ENCODE measurements at regions not wholly inside any gene's neighbourhood (a gene's known extent, or its start where the extent isn't known, plus 50 kb on each side); places are given as distances from the start of the nearest gene placed in this dataset.
"Not testable (repeated sequence)": the region's sequence is repeated elsewhere in the genome, so short reads cannot be mapped to it uniquely, and the experiment has no call there.

DNA sequence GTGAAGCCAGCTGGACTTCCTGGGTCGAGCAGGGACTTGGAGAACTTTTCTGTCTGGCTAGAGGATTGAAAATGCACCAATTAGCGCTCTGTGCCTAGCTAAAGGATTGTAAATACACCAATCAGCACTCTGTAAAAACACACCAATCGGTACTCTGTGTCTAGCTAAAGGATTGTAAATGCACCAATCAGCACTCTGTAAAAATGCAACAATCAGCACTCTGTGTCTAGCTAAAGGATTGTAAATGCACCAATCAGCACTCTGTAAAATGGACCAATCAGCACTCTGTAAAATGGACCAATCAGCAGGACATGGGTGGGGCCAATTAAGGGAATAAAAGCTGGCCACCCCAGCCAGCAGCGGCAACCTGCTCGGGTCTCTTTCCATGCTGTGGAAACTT, 97.3 kb upstream of the GALNT15 start:
- not testable (repeated sequence) for DNase-seq

- not testable (repeated sequence) for DNase-seq
Measured at GRCh38 chr3:16077681-16078080, 96.8 kb upstream of the GALNT15 start.

- no peak for DNase-seq
Measured at GRCh38 chr3:16079519-16079918, 95.0 kb upstream of the GALNT15 start.

- no peak for DNase-seq
Measured at GRCh38 chr3:16081661-16082060, 92.8 kb upstream of the GALNT15 start.

- no peak for DNase-seq
Measured at GRCh38 chr3:16084887-16085286, 89.6 kb upstream of the GALNT15 start.

DNA sequence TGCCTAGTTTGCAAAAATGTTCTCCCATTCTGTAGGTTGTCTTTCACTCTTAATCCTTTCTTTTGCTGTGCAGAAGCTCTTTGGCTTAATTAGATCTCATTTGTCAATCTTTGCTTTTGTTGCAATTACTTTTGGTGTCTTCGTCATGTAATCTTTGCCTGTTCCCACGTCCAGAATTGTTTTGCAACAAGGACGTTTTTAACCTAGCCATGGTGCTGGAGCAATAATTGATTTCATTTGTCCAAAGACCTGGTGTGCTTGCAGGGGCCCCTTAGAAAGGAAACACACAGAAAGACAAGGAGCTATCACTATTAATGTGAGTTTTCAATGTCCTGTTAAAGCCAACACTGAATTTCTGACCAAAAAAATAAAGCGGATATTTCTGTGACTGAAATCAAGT, 89.1 kb upstream of the GALNT15 start:
- no peak for DNase-seq

DNA sequence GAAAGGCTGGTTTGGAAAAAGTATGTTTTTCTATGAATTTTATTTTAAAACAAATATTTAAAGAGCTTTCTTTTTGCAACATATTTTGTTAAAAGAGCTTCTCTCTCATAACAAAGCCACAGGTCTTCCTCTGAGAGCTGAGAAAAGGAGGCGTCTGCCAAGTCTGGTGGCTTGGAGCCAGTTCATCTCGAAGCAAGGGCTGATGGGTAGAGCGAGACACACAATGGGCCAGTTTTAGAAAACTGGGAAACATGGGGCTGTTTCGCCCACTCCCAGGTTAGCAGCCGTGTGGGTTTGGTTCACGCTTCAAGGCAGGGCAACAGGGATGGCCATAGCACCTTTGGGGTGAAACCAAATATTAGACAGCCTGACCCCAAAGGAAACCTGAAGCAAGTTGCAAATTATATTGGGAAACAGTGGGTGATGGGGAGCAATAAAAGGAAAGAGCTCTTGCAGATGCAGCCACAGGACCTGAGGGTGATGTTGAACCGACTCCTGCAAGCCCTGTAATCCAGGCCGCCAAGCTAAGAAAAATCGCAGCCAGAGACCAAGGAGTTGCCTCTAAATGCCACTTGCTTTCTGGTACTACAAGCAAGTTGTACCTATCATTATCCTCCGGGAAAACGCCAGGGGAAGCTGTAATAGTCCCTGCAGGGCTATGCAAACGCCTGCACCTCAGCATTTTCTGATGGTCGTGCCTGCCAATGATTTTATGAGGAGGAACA, 88.4 kb upstream of the GALNT15 start:
- DNase-seq = no peak

DNA sequence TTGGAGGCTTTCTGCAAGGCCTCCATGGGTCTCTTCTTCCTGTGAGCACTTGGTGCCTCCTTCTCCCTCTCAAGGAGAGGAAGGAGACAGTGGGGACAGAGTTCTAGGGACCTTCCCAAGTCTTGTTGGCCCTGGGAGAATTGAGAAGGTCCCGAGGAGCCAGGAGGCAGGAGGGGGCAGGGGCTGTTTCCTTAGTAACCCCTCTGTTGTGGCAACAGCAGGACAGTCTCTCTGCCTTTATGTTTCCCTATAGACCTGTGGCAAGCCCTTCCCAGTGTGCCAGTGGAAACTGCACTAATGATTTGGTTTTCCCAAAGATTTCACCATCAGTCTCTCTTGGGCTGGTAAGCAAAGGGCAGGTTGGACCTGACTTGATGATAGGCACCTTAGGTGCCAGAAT, 87.8 kb upstream of the GALNT15 start:
- DNase-seq = no peak

- no peak for DNase-seq
Measured at GRCh38 chr3:16088496-16088895, 86.0 kb upstream of the GALNT15 start.

- DNase-seq = no peak
Measured at GRCh38 chr3:16089521-16089920, 85.0 kb upstream of the GALNT15 start.

DNA sequence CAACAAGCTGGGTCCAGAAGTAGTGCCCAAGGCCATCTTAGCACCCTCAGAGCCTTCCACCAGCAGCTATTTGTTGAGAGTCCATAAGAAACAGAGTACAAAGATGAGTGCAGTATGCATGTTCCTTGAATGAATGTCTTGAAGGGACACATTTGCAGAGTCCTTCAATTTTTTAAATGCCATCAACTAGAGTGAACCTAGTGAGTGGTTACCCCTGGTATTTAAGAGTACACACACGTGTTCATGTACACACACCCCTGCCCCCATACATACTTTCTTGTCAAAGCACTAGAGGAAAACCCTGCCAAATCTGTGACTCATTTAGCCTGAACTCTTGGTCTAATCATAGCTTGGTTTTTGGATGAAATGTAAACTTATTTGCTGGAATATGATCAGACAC, 84.5 kb upstream of the GALNT15 start:
- DNase-seq = no peak

DNA sequence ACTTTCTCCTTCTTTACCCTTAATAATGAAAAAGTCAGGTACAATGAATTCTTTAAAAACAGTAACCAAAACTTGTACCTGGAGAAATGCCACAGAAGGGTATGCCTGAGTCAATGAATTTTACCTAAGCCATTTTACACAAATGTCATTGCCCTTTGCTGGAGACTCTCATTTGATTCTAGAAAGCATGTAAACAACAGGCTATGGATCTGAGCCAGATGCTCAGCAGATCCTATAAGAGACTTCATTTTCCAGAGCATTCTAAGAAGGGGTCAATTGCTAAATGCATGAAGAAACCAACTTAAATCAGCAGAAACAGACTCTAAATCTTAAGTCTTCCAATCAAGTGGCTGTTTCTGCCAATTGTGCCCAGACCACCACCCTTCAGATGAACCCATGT, 83.8 kb upstream of the GALNT15 start:
- no peak for DNase-seq

DNA sequence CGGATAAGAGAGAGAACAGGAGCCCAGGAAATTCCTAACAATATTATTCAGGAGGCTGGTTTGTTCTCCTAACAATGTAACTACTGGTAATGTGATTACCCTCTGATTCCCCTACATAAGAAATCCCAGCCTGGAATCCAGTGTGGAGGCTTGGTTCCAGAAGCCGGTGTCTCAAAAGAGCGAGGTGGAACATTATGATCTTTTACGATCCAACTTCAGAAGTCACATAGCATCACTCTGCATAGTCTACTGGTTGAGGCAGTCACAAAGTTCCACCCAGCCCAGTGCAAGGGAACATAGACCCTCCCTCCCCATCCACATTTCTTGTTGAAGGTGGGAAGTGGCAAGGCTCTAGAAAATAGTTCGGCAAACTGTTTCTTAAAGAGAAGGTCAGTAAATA, 81.6 kb upstream of the GALNT15 start:
- DNase-seq = no peak

GRCh38 chr3:16101295-16102186, 72.9 kb upstream of the GALNT15 start:
- no peak for DNase-seq

DNA sequence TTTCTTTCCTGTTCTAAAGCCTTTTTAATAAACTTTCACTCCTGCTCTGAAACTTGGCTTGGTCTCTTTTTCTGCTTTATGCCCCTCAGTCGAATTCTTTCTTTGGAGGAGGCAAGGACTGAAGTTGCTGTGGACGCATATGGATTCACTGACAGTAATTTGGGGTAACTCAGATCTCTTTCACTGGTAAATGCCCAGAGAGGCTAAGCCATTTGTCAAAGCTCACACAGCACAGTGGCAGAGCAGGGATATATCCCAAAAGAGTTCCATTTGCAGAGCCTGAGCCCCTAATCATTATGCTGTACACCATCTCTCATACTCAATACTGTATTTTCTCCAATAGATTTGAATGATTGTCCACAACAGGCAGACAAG, 72.3 kb upstream of the GALNT15 start:
- DNase-seq = no peak

DNA sequence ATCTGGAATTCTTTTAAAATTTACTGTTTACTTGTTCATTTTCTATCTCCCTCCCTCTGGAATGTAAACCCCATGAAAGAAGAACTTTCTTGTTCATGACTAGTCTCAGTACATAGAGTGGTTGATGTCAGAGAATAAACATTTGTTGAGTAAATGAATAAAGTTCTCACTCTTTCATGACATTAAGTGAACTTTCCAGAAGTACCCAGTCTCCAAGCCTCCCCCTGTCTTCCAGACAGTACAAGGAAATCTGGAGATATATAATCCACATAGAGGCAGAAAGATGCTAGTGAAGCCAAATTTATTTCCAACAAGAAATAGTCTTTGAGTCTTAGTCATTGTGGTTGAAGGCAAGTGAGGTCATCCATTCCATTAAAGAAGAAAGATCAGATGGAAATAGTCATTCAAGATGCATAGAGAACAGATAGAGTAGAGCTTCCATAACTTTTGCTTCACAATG, 71.5 kb upstream of the GALNT15 start:
- no peak for DNase-seq

- DNase-seq = no peak
Measured at GRCh38 chr3:16103472-16103871, 71.0 kb upstream of the GALNT15 start.

- DNase-seq = no peak
Measured at GRCh38 chr3:16104156-16104555, 70.3 kb upstream of the GALNT15 start.

DNA sequence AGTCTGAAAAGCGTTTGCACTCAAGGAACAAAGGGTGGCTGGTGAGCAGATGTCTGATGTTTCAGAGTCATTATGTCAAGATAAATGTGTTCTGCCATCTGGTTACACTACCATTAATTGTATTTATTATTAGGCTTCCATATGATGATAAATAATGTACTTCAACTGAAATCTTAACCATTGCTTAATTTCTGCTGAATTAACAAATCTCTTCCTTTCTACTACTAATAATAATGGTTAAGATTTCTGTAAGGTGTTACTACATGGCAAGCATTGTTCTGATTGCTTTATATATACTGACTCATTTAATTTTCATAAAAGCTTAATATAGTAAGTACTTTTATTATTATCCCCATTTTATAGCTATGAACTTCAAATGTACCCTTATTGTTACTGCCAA, 68.4 kb upstream of the GALNT15 start:
- no peak for DNase-seq

GRCh38 chr3:16108424-16108823, 66.1 kb upstream of the GALNT15 start:
- no peak for DNase-seq

GRCh38 chr3:16109929-16110328, 64.6 kb upstream of the GALNT15 start:
- DNase-seq = no peak

- no peak for DNase-seq
Measured at GRCh38 chr3:16112910-16113504, 61.5 kb upstream of the GALNT15 start.

DNA sequence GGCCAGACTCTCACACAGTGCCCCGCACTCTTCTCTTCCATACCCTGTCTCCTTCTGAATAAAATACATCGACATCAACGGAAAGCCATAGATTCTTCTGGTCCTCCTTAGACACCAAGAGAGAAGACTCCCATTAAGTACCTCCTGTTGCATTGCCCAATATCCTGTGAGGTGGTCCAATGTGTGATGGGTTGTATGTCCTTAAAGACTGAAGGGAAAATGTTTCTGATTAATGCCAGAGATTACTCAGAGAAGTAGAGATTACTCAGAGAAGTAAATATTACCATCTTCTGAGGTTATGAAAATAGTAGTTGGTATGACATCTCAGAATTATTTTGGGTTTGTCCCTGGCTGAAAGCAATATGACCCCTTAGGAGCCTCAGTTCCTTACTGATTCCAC, 60.8 kb upstream of the GALNT15 start:
- DNase-seq = no peak

DNA sequence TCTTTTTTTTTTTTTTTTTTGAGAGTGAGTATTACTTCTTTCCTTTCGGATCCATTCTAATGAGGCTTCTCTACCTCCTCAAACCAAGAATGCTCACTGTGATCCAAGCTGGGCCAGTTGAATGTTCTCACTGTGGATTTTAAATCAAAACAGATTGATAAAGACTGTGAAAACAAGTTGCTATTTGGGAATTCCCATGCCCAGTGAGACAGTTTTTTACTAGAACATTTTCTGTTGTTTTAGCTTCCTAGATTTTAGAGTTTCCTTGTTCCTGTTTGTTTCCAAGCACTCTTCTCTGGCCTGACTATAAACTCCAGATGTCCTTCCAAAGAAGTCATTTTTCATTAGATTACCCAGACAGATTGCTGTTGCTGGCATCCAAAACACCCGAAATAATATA, 60.1 kb upstream of the GALNT15 start:
- no peak for DNase-seq

All from activated CD8-positive, alpha-beta memory T cell treated with anti-CD3 and anti-CD28 coated beads, Interleukin-2, amount 50 U/mL, for 48 hours (primary cell).